A549 (cell line): ENCODE measurements at regions not wholly inside any gene's neighbourhood (a gene's known extent, or its start where the extent isn't known, plus 50 kb on each side); places are given as distances from the start of the nearest gene placed in this dataset.

Source experiments
- ATAC-seq, 2 experiments: fragments of 200-7000 bp in 1 of 2; fragments of >200 bp in 1 of 2; cut with Nextera tagmentation in 1 of 2; cut with Tn5 transposase in 1 of 2; 3 replicates each; pipeline versions ENCODE4 v1.8.0 to v1.9.1; 2018 to 2020; ENCODE audit warnings: mild to moderate bottlenecking in 1 of 2, moderate library complexity in 1 of 2
- CTCF ChIA-PET: fragments of 300-600 bp; sonication (Branson Sonifier 250); formaldehyde crosslinking; extraction: SDS; loops from one replicate; lab custom pipeline; 2021; ENCODE audit warnings: antibody characterized with exemption, inconsistent platforms; lab: Yijun Ruan, JAX
- POLR2A ChIA-PET: fragments of 350-600 bp; formaldehyde crosslinking; extraction: SDS; loops from one replicate; lab custom pipeline; 2021; ENCODE audit warnings: antibody characterized with exemption, inconsistent platforms; lab: Yijun Ruan, JAX
- DNase-seq, 2 experiments: peaks; one replicate each; pipeline versions ENCODE4 v3.0.0 to v3.0.0-alpha.2; 2011 to 2016; ENCODE audit warnings: low read depth in 1 of 2, low spot score in 1 of 2
- FAIRE-seq: peaks from 2 replicates; lab custom pipeline; 2011; peaks lifted over from hg19 to GRCh38; lab: Jason Lieb, UNC
- H3K27ac ChIP-seq, 2 experiments: fragments of >200 bp; sonication (Bioruptor Twin); formaldehyde crosslinking; 3 replicates each; pipeline ENCODE4 v1.5.1; 2016 to 2017
- H3K4me1 ChIP-seq: fragments of >200 bp; sonication (Bioruptor Twin); formaldehyde crosslinking; 3 replicates; pipeline ENCODE4 v1.6.1; 2016
- H3K4me2 ChIP-seq: fragments of >200 bp; sonication (Bioruptor Twin); formaldehyde crosslinking; 3 replicates; pipeline ENCODE4 v1.6.1; 2016
- H3K4me3 ChIP-seq: fragments of >200 bp; sonication (Bioruptor Twin); formaldehyde crosslinking; 3 replicates; pipeline ENCODE4 v1.5.1; 2016
- H3K9me3 ChIP-seq: fragments of >200 bp; sonication (Bioruptor Twin); formaldehyde crosslinking; 3 replicates; pipeline ENCODE4 v1.6.1; 2016
- CBX2 ChIP-seq: fragments of 200-600 bp; sonication (generic); IDR thresholded peaks from 2 replicates; pipeline ENCODE4 v1.6.1; 2016; ENCODE audit warnings: low read depth, mild to moderate bottlenecking, borderline replicate concordance
- CEBPB ChIP-seq, 2 experiments: fragments of >200 bp in 1 of 2; sonication (Bioruptor Twin) in 1 of 2; formaldehyde crosslinking in 1 of 2; IDR thresholded peaks; 2 replicates each; pipeline ENCODE4 v1.6.1; 2012 to 2016
- CHD2 ChIP-seq: fragments of 150-350 bp; IDR thresholded peaks from 2 replicates; pipeline ENCODE4 v1.6.1; 2014; ENCODE audit warnings: low read length; ENCODE audit not compliant: partially characterized antibody
- CHD4 ChIP-seq: fragments of 200-600 bp; sonication (generic); IDR thresholded peaks from 2 replicates; pipeline ENCODE4 v1.6.1; 2016; ENCODE audit warnings: antibody characterized with exemption, mild to moderate bottlenecking, borderline replicate concordance
- EHMT2 ChIP-seq: fragments of 200-600 bp; sonication (generic); IDR thresholded peaks from 2 replicates; pipeline ENCODE4 v1.6.1; 2016; ENCODE audit warnings: antibody characterized with exemption, low read depth, mild to moderate bottlenecking, moderate library complexity
- EP300 ChIP-seq, 2 experiments: fragments of >200 bp; sonication (Bioruptor Twin); formaldehyde crosslinking; IDR thresholded peaks; 2 replicates in 1 of 2; 3 replicates in 1 of 2; pipeline ENCODE4 v1.6.1; 2016 to 2017
- ESRRA ChIP-seq: fragments of 150-350 bp; IDR thresholded peaks from 2 replicates; pipeline ENCODE4 v1.6.1; 2014; ENCODE audit warnings: mild to moderate bottlenecking, low read length, borderline replicate concordance
- GATA3 ChIP-seq: IDR thresholded peaks from 2 replicates; pipeline ENCODE4 v1.6.1; 2012; ENCODE audit warnings: borderline replicate concordance
- HDAC2 ChIP-seq: fragments of 200-600 bp; sonication (generic); IDR thresholded peaks from 2 replicates; pipeline ENCODE4 v1.6.1; 2016
- HOXA7 ChIP-seq: fragments of 250-450 bp; sonication (Bioruptor Pico); IDR thresholded peaks from 2 replicates; pipeline ENCODE4 v1.5.0; 2020; ENCODE audit warnings: mild to moderate bottlenecking, moderate library complexity
- JUN ChIP-seq, 2 experiments: fragments of >200 bp; sonication (Bioruptor Twin); formaldehyde crosslinking; IDR thresholded peaks; 2 replicates in 1 of 2; 3 replicates in 1 of 2; pipeline ENCODE4 v1.6.1; 2016 to 2017
- KDM1A ChIP-seq: fragments of 200-600 bp; sonication (generic); IDR thresholded peaks from 2 replicates; pipeline ENCODE4 v1.6.1; 2016; ENCODE audit warnings: low read depth, mild to moderate bottlenecking
- KDM5A ChIP-seq: fragments of 200-600 bp; sonication (generic); IDR thresholded peaks from 2 replicates; pipeline ENCODE4 v1.6.1; 2016; ENCODE audit warnings: antibody characterized with exemption, mild to moderate bottlenecking
- MAZ ChIP-seq: fragments of 150-350 bp; IDR thresholded peaks from 2 replicates; pipeline ENCODE4 v1.6.1; 2014; ENCODE audit warnings: antibody characterized with exemption, low read depth, low read length, borderline replicate concordance
- NFE2L2 ChIP-seq: fragments of 150-350 bp; conservative IDR thresholded peaks from 2 replicates; pipeline ENCODE4 v1.6.1; 2014; ENCODE audit warnings: low read length
- PBX3 ChIP-seq: IDR thresholded peaks from 2 replicates; pipeline ENCODE4 v1.6.1; 2012
- POLR2A ChIP-seq: IDR thresholded peaks from 2 replicates; pipeline ENCODE4 v1.6.1; 2012; ENCODE audit warnings: mild to moderate bottlenecking, low read length
- RARB ChIP-seq: fragments of 250-450 bp; sonication (Bioruptor Pico); IDR thresholded peaks from 2 replicates; pipeline ENCODE4 v1.8.0; 2021; ENCODE audit warnings: mild to moderate bottlenecking, moderate library complexity
- RCOR1 ChIP-seq: fragments of 150-350 bp; IDR thresholded peaks from 2 replicates; pipeline ENCODE4 v1.6.1; 2014; ENCODE audit warnings: antibody characterized with exemption, low read length, low read depth
- RFX5 ChIP-seq: fragments of 450-650 bp; IDR thresholded peaks from 2 replicates; pipeline ENCODE4 v1.7.1; 2014; ENCODE audit warnings: antibody characterized with exemption, mild to moderate bottlenecking, moderate library complexity
- RNF2 ChIP-seq: fragments of 200-600 bp; sonication (generic); IDR thresholded peaks from 2 replicates; pipeline ENCODE4 v1.6.1; 2016; ENCODE audit warnings: low read depth, mild to moderate bottlenecking, antibody characterized with exemption, moderate library complexity, borderline replicate concordance
- SMC3 ChIP-seq: fragments of >200 bp; sonication (Bioruptor Twin); formaldehyde crosslinking; IDR thresholded peaks from 3 replicates; pipeline ENCODE4 v1.6.1; 2018; ENCODE audit warnings: inconsistent platforms
- SREBF2 ChIP-seq: fragments of 450-650 bp; IDR thresholded peaks from 2 replicates; pipeline ENCODE4 v1.6.1; 2014; ENCODE audit warnings: mild to moderate bottlenecking, moderate library complexity
- TFCP2L1 ChIP-seq: fragments of 250-450 bp; sonication (Bioruptor Pico); IDR thresholded peaks from 2 replicates; pipeline ENCODE4 v1.5.0; 2021; ENCODE audit warnings: mild to moderate bottlenecking
- USF2 ChIP-seq: fragments of 450-650 bp; IDR thresholded peaks from 2 replicates; pipeline ENCODE4 v1.6.1; 2014; ENCODE audit warnings: antibody characterized with exemption
- ZC3H11A ChIP-seq: fragments of 450-650 bp; IDR thresholded peaks from 2 replicates; pipeline ENCODE4 v1.6.1; 2014; ENCODE audit warnings: antibody characterized with exemption, mild to moderate bottlenecking
- ZFP36 ChIP-seq: fragments of 450-650 bp; IDR thresholded peaks from 2 replicates; pipeline ENCODE4 v1.6.1; 2014; ENCODE audit warnings: borderline replicate concordance; ENCODE audit not compliant: partially characterized antibody
- ZNF302 ChIP-seq: fragments of 250-450 bp; sonication (Bioruptor Pico); IDR thresholded peaks from 2 replicates; pipeline ENCODE4 v1.9.0; 2021; ENCODE audit warnings: inconsistent platforms, mild to moderate bottlenecking, moderate library complexity
- WGBS: methylation state at CpG from one replicate; pipeline ENCODE4 v1.1.6; 2017; ENCODE audit errors: missing lambda C conversion rate; 5-methylcytosine and 5-hydroxymethylcytosine counted together
- TF ChIP-seq, protein P1 (sequence below): fragments of >200 bp; sonication (Bioruptor Twin); formaldehyde crosslinking; IDR thresholded peaks from 3 replicates; pipeline ENCODE4 v1.5.1; 2016
- TF ChIP-seq, protein P2 (sequence below): fragments of 250-450 bp; sonication (Bioruptor Pico); IDR thresholded peaks from 2 replicates; pipeline ENCODE4 v1.5.0; 2021; ENCODE audit warnings: mild to moderate bottlenecking, moderate library complexity, borderline replicate concordance
- TF ChIP-seq, protein P3 (sequence below): IDR thresholded peaks from 2 replicates; pipeline ENCODE4 v1.6.1; 2012

DNA sequence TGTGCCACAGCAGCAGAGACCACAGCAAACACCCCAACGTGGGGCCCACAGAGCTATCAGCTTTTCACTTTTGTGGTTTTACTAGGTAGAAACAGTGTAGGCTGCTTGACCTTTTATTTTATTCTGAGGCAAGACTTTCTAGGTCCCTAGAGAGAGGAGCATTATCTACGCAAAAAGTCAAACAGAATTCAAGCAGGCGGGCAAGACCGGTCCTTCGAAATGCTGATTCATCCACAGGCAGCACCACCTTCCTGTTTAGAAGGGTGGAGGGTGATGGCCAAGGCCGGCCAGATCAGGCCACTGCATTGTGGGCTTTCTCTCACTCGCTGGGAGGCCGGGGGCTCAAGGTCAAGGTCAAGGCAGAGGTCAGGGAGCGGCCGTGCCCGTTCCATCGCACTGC lies 573.0 kb downstream of the GALR1 start (continued):
- TF ChIP-seq EP300 (IDR thresholded peaks at IDR 0.05) = no peak
- no peak for TF ChIP-seq NFE2L2

DNA sequence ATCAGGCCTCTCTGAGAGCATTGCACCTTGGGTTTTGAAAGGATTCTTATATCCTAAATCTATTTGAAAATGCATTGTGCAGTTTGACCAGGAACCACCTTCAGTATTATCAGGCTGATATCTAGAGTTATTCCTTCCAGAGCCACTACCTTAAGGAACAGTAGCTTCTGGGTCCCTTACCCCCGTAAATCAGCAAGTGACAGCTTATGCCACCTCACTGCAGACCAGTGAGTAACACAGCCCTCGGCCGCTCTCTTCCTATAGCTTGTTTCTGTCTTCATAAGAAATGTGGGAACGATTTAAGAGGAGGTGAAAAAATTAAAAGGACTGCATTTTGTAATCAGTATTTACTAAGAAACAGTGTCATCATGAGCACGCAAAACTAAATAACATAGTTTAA lies 584.2 kb downstream of the GALR1 start:
- CTCF ChIA-PET = no interaction called here
- WGBS = 17% methylated on average over 5 of the region's 5 CpGs
- no peak overlapping the region for H3K4me3 ChIP-seq

DNA sequence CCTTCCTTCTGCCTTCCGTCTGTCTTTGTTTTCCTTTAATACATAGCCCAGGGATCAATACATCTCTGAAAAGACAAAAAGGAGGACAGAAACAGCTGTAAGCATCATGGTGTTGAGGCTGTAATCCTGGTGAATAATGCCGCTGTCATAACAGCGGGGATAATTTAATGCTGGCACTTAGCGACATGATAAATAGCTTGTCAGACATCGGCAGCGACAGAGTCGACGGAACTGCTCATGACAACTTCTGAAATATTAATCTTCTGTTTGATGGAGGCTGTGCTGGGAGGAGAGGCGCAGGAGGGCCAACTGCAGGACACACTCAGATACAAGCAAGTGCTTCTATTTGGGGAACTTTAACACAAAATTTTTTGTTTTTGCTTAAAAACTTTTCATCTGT lies 602.2 kb downstream of the GALR1 start:
- ChIA-PET POLR2A (no interaction called here), CTCF (no interaction called here)
- H3K4me1 ChIP-seq = no peaks in the 10 kb centered on the region
- H3K9me3 ChIP-seq = no peaks in the 10 kb centered on the region
- H3K27ac ChIP-seq = no peak overlapping the region
- H3K4me3 ChIP-seq = no peak overlapping the region
- WGBS = 39% methylated on average over 9 of the region's 9 CpGs
- no peak overlapping the region for H3K4me2 ChIP-seq
- ATAC-seq = no peak
- TF ChIP-seq HDAC2 = no peak
- TF ChIP-seq, protein P1, sequence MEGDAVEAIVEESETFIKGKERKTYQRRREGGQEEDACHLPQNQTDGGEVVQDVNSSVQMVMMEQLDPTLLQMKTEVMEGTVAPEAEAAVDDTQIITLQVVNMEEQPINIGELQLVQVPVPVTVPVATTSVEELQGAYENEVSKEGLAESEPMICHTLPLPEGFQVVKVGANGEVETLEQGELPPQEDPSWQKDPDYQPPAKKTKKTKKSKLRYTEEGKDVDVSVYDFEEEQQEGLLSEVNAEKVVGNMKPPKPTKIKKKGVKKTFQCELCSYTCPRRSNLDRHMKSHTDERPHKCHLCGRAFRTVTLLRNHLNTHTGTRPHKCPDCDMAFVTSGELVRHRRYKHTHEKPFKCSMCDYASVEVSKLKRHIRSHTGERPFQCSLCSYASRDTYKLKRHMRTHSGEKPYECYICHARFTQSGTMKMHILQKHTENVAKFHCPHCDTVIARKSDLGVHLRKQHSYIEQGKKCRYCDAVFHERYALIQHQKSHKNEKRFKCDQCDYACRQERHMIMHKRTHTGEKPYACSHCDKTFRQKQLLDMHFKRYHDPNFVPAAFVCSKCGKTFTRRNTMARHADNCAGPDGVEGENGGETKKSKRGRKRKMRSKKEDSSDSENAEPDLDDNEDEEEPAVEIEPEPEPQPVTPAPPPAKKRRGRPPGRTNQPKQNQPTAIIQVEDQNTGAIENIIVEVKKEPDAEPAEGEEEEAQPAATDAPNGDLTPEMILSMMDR = no peak
- no peak for TF ChIP-seq KDM5A
- TF ChIP-seq SMC3 = no peak
- no peak for TF ChIP-seq RNF2
- TF ChIP-seq ESRRA = no peak
- TF ChIP-seq EP300 (IDR thresholded peaks at IDR 0.05) = no peak
- no peak for TF ChIP-seq CHD4
- no peak for TF ChIP-seq EHMT2
- no peak for TF ChIP-seq RARB (CRISPR knock-in tag)
- TF ChIP-seq CEBPB (IDR thresholded peaks at IDR 0.05) = no peak
- TF ChIP-seq ZFP36 = no peak
- TF ChIP-seq USF2 = no peak
- no peak for TF ChIP-seq KDM1A
- no peak for TF ChIP-seq SREBF2
- TF ChIP-seq ZNF302 = no peak
- TF ChIP-seq, all 56 proteins: peak for 0
- no peak for DNase-seq
- FAIRE-seq = no peak

More for the DNA sequence above, 584.2 kb downstream of the GALR1 start:
- Histone ChIP-seq H3K27ac (no peak overlapping the region), H3K4me2 (no peak overlapping the region), H3K4me1 (no peaks in the 10 kb centered on the region), H3K9me3 (no peaks in the 10 kb centered on the region)
- ATAC-seq (no peak), FAIRE-seq (no peak), DNase-seq (no peak)
- POLR2A ChIA-PET = no interaction called here
- TF ChIP-seq RCOR1 (no peak), TFCP2L1 (CRISPR knock-in tag) (no peak), EHMT2 (no peak), ZC3H11A (no peak), HOXA7 (CRISPR knock-in tag) (no peak), JUN (IDR thresholded peaks at IDR 0.05) (no peak), POLR2A (no peak), KDM5A (no peak), GATA3 (no peak), RFX5 (no peak), RARB (CRISPR knock-in tag) (no peak), SREBF2 (no peak), CEBPB (IDR thresholded peaks at IDR 0.05) (no peak), CBX2 (no peak), PBX3 (no peak), ESRRA (no peak), CHD2 (no peak), MAZ (no peak)
- TF ChIP-seq, protein P2, sequence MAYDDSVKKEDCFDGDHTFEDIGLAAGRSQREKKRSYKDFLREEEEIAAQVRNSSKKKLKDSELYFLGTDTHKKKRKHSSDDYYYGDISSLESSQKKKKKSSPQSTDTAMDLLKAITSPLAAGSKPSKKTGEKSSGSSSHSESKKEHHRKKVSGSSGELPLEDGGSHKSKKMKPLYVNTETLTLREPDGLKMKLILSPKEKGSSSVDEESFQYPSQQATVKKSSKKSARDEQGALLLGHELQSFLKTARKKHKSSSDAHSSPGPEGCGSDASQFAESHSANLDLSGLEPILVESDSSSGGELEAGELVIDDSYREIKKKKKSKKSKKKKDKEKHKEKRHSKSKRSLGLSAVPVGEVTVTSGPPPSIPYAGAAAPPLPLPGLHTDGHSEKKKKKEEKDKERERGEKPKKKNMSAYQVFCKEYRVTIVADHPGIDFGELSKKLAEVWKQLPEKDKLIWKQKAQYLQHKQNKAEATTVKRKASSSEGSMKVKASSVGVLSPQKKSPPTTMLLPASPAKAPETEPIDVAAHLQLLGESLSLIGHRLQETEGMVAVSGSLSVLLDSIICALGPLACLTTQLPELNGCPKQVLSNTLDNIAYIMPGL = no peak
- TF ChIP-seq, protein P3, sequence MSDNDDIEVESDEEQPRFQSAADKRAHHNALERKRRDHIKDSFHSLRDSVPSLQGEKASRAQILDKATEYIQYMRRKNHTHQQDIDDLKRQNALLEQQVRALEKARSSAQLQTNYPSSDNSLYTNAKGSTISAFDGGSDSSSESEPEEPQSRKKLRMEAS = no peak
